T-cell (primary cell): ENCODE measurements at regions not wholly inside any gene's neighbourhood (a gene's known extent, or its start where the extent isn't known, plus 50 kb on each side); places are given as distances from the start of the nearest gene placed in this dataset.
"Not testable (repeated sequence)": the region's sequence is repeated elsewhere in the genome, so short reads cannot be mapped to it uniquely, and the experiment has no call there.

ENCODE experiments used
- ATAC-seq, 4 experiments: fragments of 200-7000 bp in 3 of 4; fragments of 150-1000 bp in 1 of 4; cut with Tn5 transposase; replicated peaks in 1 of 4; 1 replicate in 3 of 4; 2 replicates in 1 of 4; pipeline ENCODE4 v1.10.0; 2021; ENCODE audit warnings: moderate library complexity in 3 of 4, mild to moderate bottlenecking in 2 of 4, moderate number of reproducible peaks in 1 of 4
- CTCF ChIA-PET, 2 donors: fragments of 300-600 bp; sonication (Branson Sonifier 250); formaldehyde crosslinking; loops; one replicate each; lab custom pipeline; 2022; ENCODE audit warnings: antibody characterized with exemption in 2 of 2; lab: Charles Lee
- POLR2A ChIA-PET, 2 donors: fragments of 300-600 bp; sonication (Branson Sonifier 250); formaldehyde crosslinking; loops; one replicate each; lab custom pipeline; 2022; ENCODE audit warnings: antibody characterized with exemption in 2 of 2; lab: Charles Lee
- DNase-seq, 35 experiments: peaks; one replicate each; pipeline versions ENCODE4 v3.0.0 to v3.0.0-alpha.2; 2013 to 2023
- H3K27ac ChIP-seq: one replicate; pipeline ENCODE4 v1.5.1; 2013; ENCODE audit warnings: low read length
- H3K27me3 ChIP-seq, 2 experiments: replicated peaks in 1 of 2; 1 replicate in 1 of 2; 2 replicates in 1 of 2; pipeline versions ENCODE4 v1.6.1 to v1.7.0; 2013; ENCODE audit warnings: low read length in 1 of 2, mixed read lengths in 1 of 2; ENCODE audit not compliant: control insufficient read depth in 2 of 2, insufficient read depth in 2 of 2; ENCODE audit errors: extremely low read depth in 1 of 2
- H3K36me3 ChIP-seq, 2 donors: 1 replicate in 1 of 2; 2 replicates in 1 of 2; pipeline versions ENCODE4 v1.6.1 to v1.7.0; 2013; ENCODE audit warnings: low read length in 1 of 2; ENCODE audit not compliant: control insufficient read depth in 2 of 2, insufficient read depth in 1 of 2; ENCODE audit errors: extremely low read depth in 1 of 2
- H3K4me1 ChIP-seq, 2 experiments: 1 replicate in 1 of 2; 2 replicates in 1 of 2; pipeline versions ENCODE4 v1.6.1 to v1.7.0; 2013; ENCODE audit warnings: low read length in 2 of 2, mixed read lengths in 1 of 2; ENCODE audit not compliant: insufficient read depth in 2 of 2, control insufficient read depth in 1 of 2; ENCODE audit errors: extremely low read depth in 1 of 2
- H3K4me3 ChIP-seq, 2 donors: 1 replicate in 1 of 2; 2 replicates in 1 of 2; pipeline versions ENCODE4 v1.5.1 to v1.7.0; 2013; ENCODE audit warnings: mild to moderate bottlenecking in 2 of 2, low read length in 1 of 2, moderate library complexity in 1 of 2; ENCODE audit not compliant: control insufficient read depth in 1 of 2; ENCODE audit errors: extremely low read depth in 1 of 2
- H3K9me3 ChIP-seq: 2 replicates; pipeline ENCODE4 v1.7.0; 2013
- H3K27ac Mint-ChIP-seq, 2 donors: one replicate each; pipeline ENCODE4 v1.8.0; 2020 to 2021; ENCODE audit warnings: mild to moderate bottlenecking in 2 of 2, mixed read lengths in 2 of 2
- H3K27me3 Mint-ChIP-seq, 2 donors: one replicate each; pipeline ENCODE4 v1.8.0; 2021 to 2022; ENCODE audit warnings: mixed read lengths in 2 of 2
- H3K36me3 Mint-ChIP-seq: one replicate; pipeline ENCODE4 v1.8.0; 2021; ENCODE audit warnings: mixed read lengths
- H3K4me1 Mint-ChIP-seq, 3 donors: one replicate each; pipeline ENCODE4 v1.8.0; 2020 to 2022; ENCODE audit warnings: mixed read lengths in 3 of 3, mild to moderate bottlenecking in 1 of 3
- H3K4me3 Mint-ChIP-seq, 3 donors: one replicate each; pipeline ENCODE4 v1.8.0; 2020 to 2022; ENCODE audit warnings: mild to moderate bottlenecking in 3 of 3, mixed read lengths in 3 of 3, moderate library complexity in 3 of 3
- H3K9me3 Mint-ChIP-seq, 3 donors: one replicate each; pipeline ENCODE4 v1.8.0; 2020 to 2022; ENCODE audit warnings: mixed read lengths in 3 of 3
- WGBS: methylation state at CpG from one replicate; pipeline ENCODE4 v1.1.5; 2013; ENCODE audit warnings: missing lambda C conversion rate; ENCODE audit not compliant: insufficient coverage; 5-methylcytosine and 5-hydroxymethylcytosine counted together

- 100% methylated on average over 2 of the region's 4 CpGs for WGBS
- POLR2A ChIA-PET, H3K9me3 Mint-ChIP-seq, H3K4me3 Mint-ChIP-seq, H3K27me3 Mint-ChIP-seq, DNase-seq, H3K27ac Mint-ChIP-seq, H3K4me1 Mint-ChIP-seq, H3K4me3 ChIP-seq, CTCF ChIA-PET, H3K36me3 ChIP-seq, H3K27ac ChIP-seq, H3K27me3 ChIP-seq, H3K4me1 ChIP-seq, H3K36me3 Mint-ChIP-seq, H3K9me3 ChIP-seq, ATAC-seq: not testable (repeated sequence)
These were observed 75.3 kb downstream of the SRGAP2 start for GRCh38 chr1:206278683-206279082.

GRCh38 chr1:206280683-206281082 lies 77.3 kb downstream of the SRGAP2 start:
- H3K4me1 Mint-ChIP-seq, H3K36me3 ChIP-seq, POLR2A ChIA-PET, H3K27ac Mint-ChIP-seq, ATAC-seq, H3K9me3 Mint-ChIP-seq, CTCF ChIA-PET, H3K27me3 ChIP-seq, DNase-seq, H3K27ac ChIP-seq, H3K4me3 ChIP-seq, H3K36me3 Mint-ChIP-seq, H3K27me3 Mint-ChIP-seq, H3K4me1 ChIP-seq, H3K9me3 ChIP-seq, H3K4me3 Mint-ChIP-seq: not testable (repeated sequence)
- no CpG with 5 or more reads among the region's 3 CpGs for WGBS

- H3K4me3 Mint-ChIP-seq, H3K27ac Mint-ChIP-seq, POLR2A ChIA-PET: not testable (repeated sequence)
These were observed 78.7 kb downstream of the SRGAP2 start for GRCh38 chr1:206281912-206282654.

GRCh38 chr1:206285024-206285960 lies 82.0 kb downstream of the SRGAP2 start:
- ATAC-seq, H3K27ac Mint-ChIP-seq, POLR2A ChIA-PET, H3K9me3 ChIP-seq, H3K4me1 ChIP-seq, CTCF ChIA-PET, H3K36me3 Mint-ChIP-seq, H3K4me3 Mint-ChIP-seq, H3K27me3 Mint-ChIP-seq, H3K36me3 ChIP-seq, H3K27me3 ChIP-seq, H3K4me3 ChIP-seq, DNase-seq, H3K27ac ChIP-seq, H3K9me3 Mint-ChIP-seq: not testable (repeated sequence)
- 100% methylated on average over 2 of the region's 10 CpGs for WGBS
- H3K4me1 Mint-ChIP-seq = peaks cover 2 to 10% (median 7%) of the 10 kb centered on the region in 3 donors

More at GRCh38 chr1:206281912-206282654, 78.7 kb downstream of the SRGAP2 start:
- H3K9me3 ChIP-seq, H3K36me3 Mint-ChIP-seq, H3K36me3 ChIP-seq, H3K27ac ChIP-seq, H3K9me3 Mint-ChIP-seq, H3K27me3 Mint-ChIP-seq, H3K4me1 Mint-ChIP-seq, H3K27me3 ChIP-seq, H3K4me1 ChIP-seq, CTCF ChIA-PET, DNase-seq, H3K4me3 ChIP-seq: not testable (repeated sequence)
- no CpG with 5 or more reads among the region's 2 CpGs for WGBS
- peak in 2 of 4 experiments; percentile 24 to 58 for ATAC-seq

GRCh38 chr1:206287759-206288158 lies 84.4 kb downstream of the SRGAP2 start:
- CTCF ChIA-PET, H3K9me3 Mint-ChIP-seq, POLR2A ChIA-PET, H3K36me3 Mint-ChIP-seq, H3K36me3 ChIP-seq, H3K4me1 ChIP-seq, H3K27me3 ChIP-seq, H3K27ac ChIP-seq, ATAC-seq, H3K27me3 Mint-ChIP-seq, H3K4me3 ChIP-seq, H3K9me3 ChIP-seq, DNase-seq: not testable (repeated sequence)
- Mint-ChIP-seq H3K4me3 (peak overlapping the region; percentile 23 to 58 (median 36)), H3K4me1 (peaks cover 2 to 10% (median 7%) of the 10 kb centered on the region in 3 donors), H3K27ac (peak overlapping the region in 1 of 2 donors; percentile 88)
- no CpG with 5 or more reads among the region's 2 CpGs for WGBS

- not testable (repeated sequence) for H3K27ac Mint-ChIP-seq
These were observed 85.1 kb downstream of the SRGAP2 start for GRCh38 chr1:206288453-206288852.

More at GRCh38 chr1:206288453-206288852, 85.1 kb downstream of the SRGAP2 start:
- DNase-seq, H3K27ac ChIP-seq, H3K4me3 Mint-ChIP-seq, CTCF ChIA-PET, H3K4me3 ChIP-seq, H3K36me3 ChIP-seq, H3K27me3 Mint-ChIP-seq, H3K4me1 ChIP-seq, H3K27me3 ChIP-seq, H3K4me1 Mint-ChIP-seq, H3K9me3 ChIP-seq, H3K9me3 Mint-ChIP-seq, H3K36me3 Mint-ChIP-seq, POLR2A ChIA-PET: not testable (repeated sequence)
- WGBS = no CpG with 5 or more reads among the region's 3 CpGs
- ATAC-seq = peak; percentile 66 to 92 (median 86)
